ENCODE measurements at regions not wholly inside any gene's neighbourhood (a gene's known extent, or its start where the extent isn't known, plus 50 kb on each side); places are given as distances from the start of the nearest gene placed in this dataset.

DNA sequence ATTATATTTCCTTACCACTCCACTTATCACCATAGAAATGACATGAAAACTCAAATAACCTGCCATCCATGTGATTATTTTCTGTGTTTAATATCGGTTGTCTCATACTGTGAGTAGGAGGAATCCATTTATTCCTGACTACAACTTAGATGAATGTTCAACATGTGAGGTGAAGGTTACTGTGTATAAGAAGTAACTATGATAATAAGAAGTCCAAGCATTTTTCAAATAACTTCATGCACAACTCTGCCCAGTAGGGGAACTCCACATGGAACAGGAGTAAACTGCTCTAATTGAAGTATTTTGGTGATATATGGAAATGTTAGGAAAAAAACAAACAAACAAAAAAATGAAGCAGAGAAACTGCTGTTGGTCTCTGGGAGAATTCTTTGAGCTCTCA is 447.5 kb upstream of the GRIN3A start:
- Histone ChIP-seq H3K4me3 (ENCODE audit: low read depth in 1 of 3, low read length in 3 of 3) (no peak overlapping the region), H3K4me1 (ENCODE audit: control insufficient read depth in 4 of 4, insufficient read depth in 4 of 4, low read length in 3 of 4) (no peaks in the 10 kb centered on the region), H3K9ac (ENCODE audit: low read depth in 1 of 2, low read length in 2 of 2) (no peak overlapping the region), H3K27ac (ENCODE audit: low read depth in 1 of 2, low read length in 2 of 2) (no peak overlapping the region), H3K27me3 (ENCODE audit: control insufficient read depth in 4 of 4, insufficient read depth in 4 of 4, low read length in 3 of 4) (no peaks in the 10 kb centered on the region), H3K9me3 (ENCODE audit: control insufficient read depth in 4 of 4, low read length in 3 of 4) (no peaks in the 10 kb centered on the region), H3K36me3 (ENCODE audit: control insufficient read depth in 4 of 4, insufficient read depth in 3 of 4, low read depth in 1 of 4, low read length in 3 of 4) (no peaks in the 10 kb centered on the region)
- WGBS: 81% methylated on average over 1 of the region's 1 CpG
- no peak for TF ChIP-seq GABPA (IDR thresholded peaks at IDR 0.05 in 1 of 2, conservative IDR thresholded peaks at IDR 0.05 in 1 of 2)
- TF ChIP-seq HNF4A (conservative IDR thresholded peaks at IDR 0.05): no peak
- TF ChIP-seq FOXA1 (IDR thresholded peaks at IDR 0.05): no peak
- TF ChIP-seq, protein P1, sequence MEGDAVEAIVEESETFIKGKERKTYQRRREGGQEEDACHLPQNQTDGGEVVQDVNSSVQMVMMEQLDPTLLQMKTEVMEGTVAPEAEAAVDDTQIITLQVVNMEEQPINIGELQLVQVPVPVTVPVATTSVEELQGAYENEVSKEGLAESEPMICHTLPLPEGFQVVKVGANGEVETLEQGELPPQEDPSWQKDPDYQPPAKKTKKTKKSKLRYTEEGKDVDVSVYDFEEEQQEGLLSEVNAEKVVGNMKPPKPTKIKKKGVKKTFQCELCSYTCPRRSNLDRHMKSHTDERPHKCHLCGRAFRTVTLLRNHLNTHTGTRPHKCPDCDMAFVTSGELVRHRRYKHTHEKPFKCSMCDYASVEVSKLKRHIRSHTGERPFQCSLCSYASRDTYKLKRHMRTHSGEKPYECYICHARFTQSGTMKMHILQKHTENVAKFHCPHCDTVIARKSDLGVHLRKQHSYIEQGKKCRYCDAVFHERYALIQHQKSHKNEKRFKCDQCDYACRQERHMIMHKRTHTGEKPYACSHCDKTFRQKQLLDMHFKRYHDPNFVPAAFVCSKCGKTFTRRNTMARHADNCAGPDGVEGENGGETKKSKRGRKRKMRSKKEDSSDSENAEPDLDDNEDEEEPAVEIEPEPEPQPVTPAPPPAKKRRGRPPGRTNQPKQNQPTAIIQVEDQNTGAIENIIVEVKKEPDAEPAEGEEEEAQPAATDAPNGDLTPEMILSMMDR (IDR thresholded peaks at IDR 0.05; ENCODE audit: low read depth, low read length, missing input control): no peak
- TF ChIP-seq, protein P2, sequence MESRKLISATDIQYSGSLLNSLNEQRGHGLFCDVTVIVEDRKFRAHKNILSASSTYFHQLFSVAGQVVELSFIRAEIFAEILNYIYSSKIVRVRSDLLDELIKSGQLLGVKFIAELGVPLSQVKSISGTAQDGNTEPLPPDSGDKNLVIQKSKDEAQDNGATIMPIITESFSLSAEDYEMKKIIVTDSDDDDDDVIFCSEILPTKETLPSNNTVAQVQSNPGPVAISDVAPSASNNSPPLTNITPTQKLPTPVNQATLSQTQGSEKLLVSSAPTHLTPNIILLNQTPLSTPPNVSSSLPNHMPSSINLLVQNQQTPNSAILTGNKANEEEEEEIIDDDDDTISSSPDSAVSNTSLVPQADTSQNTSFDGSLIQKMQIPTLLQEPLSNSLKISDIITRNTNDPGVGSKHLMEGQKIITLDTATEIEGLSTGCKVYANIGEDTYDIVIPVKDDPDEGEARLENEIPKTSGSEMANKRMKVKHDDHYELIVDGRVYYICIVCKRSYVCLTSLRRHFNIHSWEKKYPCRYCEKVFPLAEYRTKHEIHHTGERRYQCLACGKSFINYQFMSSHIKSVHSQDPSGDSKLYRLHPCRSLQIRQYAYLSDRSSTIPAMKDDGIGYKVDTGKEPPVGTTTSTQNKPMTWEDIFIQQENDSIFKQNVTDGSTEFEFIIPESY (IDR thresholded peaks at IDR 0.05): no peak
- TF ChIP-seq RAD21 (IDR thresholded peaks at IDR 0.05): no peak
- no peak for TF ChIP-seq JUND (IDR thresholded peaks at IDR 0.05)
- no peak for TF ChIP-seq NR2F2 (IDR thresholded peaks at IDR 0.05)
- no peak for TF ChIP-seq YY1 (IDR thresholded peaks at IDR 0.05)
- TF ChIP-seq, protein P3, sequence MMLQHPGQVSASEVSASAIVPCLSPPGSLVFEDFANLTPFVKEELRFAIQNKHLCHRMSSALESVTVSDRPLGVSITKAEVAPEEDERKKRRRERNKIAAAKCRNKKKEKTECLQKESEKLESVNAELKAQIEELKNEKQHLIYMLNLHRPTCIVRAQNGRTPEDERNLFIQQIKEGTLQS (IDR thresholded peaks at IDR 0.05): no peak
- TF ChIP-seq, protein P4, sequence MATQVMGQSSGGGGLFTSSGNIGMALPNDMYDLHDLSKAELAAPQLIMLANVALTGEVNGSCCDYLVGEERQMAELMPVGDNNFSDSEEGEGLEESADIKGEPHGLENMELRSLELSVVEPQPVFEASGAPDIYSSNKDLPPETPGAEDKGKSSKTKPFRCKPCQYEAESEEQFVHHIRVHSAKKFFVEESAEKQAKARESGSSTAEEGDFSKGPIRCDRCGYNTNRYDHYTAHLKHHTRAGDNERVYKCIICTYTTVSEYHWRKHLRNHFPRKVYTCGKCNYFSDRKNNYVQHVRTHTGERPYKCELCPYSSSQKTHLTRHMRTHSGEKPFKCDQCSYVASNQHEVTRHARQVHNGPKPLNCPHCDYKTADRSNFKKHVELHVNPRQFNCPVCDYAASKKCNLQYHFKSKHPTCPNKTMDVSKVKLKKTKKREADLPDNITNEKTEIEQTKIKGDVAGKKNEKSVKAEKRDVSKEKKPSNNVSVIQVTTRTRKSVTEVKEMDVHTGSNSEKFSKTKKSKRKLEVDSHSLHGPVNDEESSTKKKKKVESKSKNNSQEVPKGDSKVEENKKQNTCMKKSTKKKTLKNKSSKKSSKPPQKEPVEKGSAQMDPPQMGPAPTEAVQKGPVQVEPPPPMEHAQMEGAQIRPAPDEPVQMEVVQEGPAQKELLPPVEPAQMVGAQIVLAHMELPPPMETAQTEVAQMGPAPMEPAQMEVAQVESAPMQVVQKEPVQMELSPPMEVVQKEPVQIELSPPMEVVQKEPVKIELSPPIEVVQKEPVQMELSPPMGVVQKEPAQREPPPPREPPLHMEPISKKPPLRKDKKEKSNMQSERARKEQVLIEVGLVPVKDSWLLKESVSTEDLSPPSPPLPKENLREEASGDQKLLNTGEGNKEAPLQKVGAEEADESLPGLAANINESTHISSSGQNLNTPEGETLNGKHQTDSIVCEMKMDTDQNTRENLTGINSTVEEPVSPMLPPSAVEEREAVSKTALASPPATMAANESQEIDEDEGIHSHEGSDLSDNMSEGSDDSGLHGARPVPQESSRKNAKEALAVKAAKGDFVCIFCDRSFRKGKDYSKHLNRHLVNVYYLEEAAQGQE (IDR thresholded peaks at IDR 0.05): no peak
- TF ChIP-seq, protein P5, sequence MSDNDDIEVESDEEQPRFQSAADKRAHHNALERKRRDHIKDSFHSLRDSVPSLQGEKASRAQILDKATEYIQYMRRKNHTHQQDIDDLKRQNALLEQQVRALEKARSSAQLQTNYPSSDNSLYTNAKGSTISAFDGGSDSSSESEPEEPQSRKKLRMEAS (IDR thresholded peaks at IDR 0.05): no peak
- TF ChIP-seq TAF1 (conservative IDR thresholded peaks at IDR 0.05): no peak
- TF ChIP-seq HNF4G (IDR thresholded peaks at IDR 0.05): no peak
- no peak for TF ChIP-seq RXRA (IDR thresholded peaks at IDR 0.05)
- TF ChIP-seq FOXA2 (IDR thresholded peaks at IDR 0.05): no peak
- TF ChIP-seq SP1 (IDR thresholded peaks at IDR 0.05): no peak
- TF ChIP-seq EGR1 (IDR thresholded peaks at IDR 0.05; ENCODE audit: low read depth in 2 of 2): no peak
- DNase-seq (ENCODE audit: low spot score): no peak

Measured in liver (tissue), 8 donors.